ENCODE measurements at regions not wholly inside any gene's neighbourhood (a gene's known extent, or its start where the extent isn't known, plus 50 kb on each side); places are given as distances from the start of the nearest gene placed in this dataset.
"Not testable (repeated sequence)": the region's sequence is repeated elsewhere in the genome, so short reads cannot be mapped to it uniquely, and the experiment has no call there.

- no peak for DNase-seq (ENCODE audit: low read depth in 2 of 2, low spot score in 1 of 2)
Observed at GRCh38 chr6:119676230-119676629, 326.7 kb upstream of the MAN1A1 start.

DNA sequence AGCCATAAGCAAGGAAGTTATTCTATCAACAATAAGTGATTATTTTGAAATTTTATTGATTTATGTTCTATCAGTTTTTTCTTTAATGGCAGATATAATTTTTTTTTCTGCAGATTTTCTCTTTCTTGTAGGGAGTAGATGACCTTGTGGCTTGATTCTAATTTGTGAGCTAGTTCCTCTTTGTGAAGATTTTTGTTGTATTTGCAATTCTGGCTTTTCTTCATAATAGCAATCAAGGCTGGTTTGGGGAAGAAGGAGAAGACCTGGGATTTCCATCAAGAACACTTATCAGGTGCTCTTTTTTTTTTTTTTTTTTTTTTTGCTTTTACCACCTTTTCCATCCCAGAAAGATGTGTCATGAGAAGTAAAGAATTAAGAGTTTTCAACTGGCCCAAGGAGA is 324.2 kb upstream of the MAN1A1 start:
- DNase-seq (ENCODE audit: low read depth in 2 of 2, low spot score in 1 of 2), result no peak

DNA sequence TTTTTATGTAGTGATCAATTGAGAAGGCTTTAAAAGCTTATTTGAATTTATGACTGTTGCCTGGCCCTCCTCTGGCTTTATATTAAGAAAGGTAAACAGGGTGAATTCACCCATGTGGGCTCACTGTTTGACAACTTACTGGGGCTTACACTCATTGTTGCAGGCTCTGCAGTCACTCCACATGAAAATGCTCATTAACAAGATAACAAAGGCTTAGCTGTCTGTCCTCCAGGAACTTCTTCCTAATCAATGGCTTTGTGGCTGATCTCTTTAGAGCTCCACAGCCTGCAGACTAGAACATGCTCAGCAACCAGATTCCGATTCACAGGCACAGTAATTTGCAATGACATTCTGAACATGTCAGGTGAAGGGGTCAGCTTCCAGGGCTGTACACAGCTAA is 323.2 kb upstream of the MAN1A1 start:
- DNase-seq (ENCODE audit: low read depth in 2 of 2, low spot score in 1 of 2), result no peak

- no peak for DNase-seq (ENCODE audit: low read depth in 2 of 2, low spot score in 1 of 2)
Observed at GRCh38 chr6:119671105-119671504, 321.5 kb upstream of the MAN1A1 start.

DNA sequence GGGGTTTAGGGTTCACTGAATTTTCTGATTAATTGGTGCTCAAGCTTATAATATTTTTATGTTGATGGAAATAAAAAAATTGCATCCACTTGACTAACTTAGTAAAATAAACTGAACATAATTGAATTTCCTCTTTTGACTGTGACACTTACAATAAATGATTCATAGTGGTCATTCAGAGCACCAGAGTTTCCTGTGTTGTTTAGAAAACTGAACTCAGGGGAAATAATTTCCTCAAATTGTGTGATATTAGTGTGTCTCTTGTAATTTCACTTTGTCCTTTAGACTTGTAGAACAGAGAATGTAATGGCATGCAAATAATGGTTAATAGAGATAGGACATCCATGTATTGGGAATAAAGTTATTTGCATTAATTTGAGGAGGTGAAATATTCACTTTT is 319.7 kb upstream of the MAN1A1 start:
- DNase-seq (ENCODE audit: low read depth in 2 of 2, low spot score in 1 of 2), result no peak

- DNase-seq (ENCODE audit: low read depth in 2 of 2, low spot score in 1 of 2), result not testable (repeated sequence)
Observed at GRCh38 chr6:119665432-119665831, 315.9 kb upstream of the MAN1A1 start.

DNA sequence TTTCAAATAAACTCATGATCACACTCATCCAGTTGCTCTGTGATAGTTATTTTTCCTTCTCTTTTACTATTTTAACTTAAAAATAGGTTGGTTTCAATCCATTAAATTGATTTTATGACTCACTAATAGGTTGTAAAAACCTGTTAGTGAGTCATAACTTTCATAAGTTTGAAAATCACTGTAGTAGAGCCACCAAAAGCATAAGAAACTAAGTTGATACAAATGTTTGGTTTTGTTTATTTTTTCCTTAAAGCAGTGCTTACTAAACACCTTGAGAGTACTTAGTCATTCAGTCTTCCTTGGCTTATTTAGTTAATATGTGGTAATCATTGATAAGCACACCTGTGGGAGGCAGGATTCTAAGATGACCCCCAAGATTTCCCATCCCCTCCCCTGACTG is 312.1 kb upstream of the MAN1A1 start:
- DNase-seq (ENCODE audit: low read depth in 2 of 2, low spot score in 1 of 2), result no peak

GRCh38 chr6:119661078-119661477 is 311.5 kb upstream of the MAN1A1 start:
- DNase-seq (ENCODE audit: low read depth in 2 of 2, low spot score in 1 of 2), result no peak

GRCh38 chr6:119658917-119659316 is 309.4 kb upstream of the MAN1A1 start:
- DNase-seq (ENCODE audit: low read depth in 2 of 2, low spot score in 1 of 2), result no peak

DNA sequence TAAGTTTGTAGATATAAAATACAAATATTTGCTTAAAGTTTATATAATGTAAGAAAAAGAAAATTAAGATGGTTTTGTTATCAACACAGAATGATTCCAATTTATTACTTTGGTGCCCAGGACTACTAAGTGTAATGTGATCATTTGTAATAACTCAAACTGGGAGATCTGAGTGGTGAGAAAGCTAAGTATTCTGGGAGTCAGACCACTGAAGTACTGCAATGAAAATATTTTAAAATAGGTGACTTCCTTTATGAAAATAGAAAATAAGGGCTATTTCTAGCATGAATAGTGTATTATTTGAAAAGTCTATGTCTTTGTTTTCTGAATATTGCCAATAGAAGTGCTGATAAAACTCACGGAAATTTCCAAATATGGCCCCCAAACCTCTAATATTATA is 305.6 kb upstream of the MAN1A1 start:
- no peak for DNase-seq (ENCODE audit: low read depth in 2 of 2, low spot score in 1 of 2)

- DNase-seq (ENCODE audit: low read depth in 2 of 2, low spot score in 1 of 2), result no peak
Observed at GRCh38 chr6:119653329-119653728, 303.8 kb upstream of the MAN1A1 start.

- DNase-seq (ENCODE audit: low read depth in 2 of 2, low spot score in 1 of 2), result no peak
Observed at GRCh38 chr6:119649531-119649930, 300.0 kb upstream of the MAN1A1 start.

GRCh38 chr6:119647309-119647708 is 297.7 kb upstream of the MAN1A1 start:
- DNase-seq (ENCODE audit: low read depth in 2 of 2, low spot score in 1 of 2), result no peak

GRCh38 chr6:119643876-119644275 is 294.3 kb upstream of the MAN1A1 start:
- DNase-seq (ENCODE audit: low read depth in 2 of 2, low spot score in 1 of 2), result no peak

- DNase-seq (ENCODE audit: low read depth in 2 of 2, low spot score in 1 of 2), result no peak
Observed at GRCh38 chr6:119637768-119638167, 288.2 kb upstream of the MAN1A1 start.

DNA sequence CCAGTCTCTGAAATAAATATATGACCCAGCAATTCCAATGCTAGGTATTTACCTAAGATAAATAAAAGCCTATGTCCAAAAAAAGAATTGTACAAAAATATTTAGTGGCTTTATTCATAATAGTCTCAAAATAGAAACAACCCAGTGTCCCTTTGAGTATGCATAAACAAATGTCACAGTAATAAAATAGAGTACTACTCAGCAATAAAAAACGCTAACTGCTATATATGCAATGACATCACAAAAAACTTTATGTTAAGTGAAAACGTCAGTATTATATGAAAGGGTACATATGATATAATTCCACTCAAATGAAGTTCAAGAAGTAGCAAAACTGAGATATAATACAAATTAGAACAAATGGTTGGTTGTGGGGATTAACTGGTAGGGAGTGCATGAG is 286.5 kb upstream of the MAN1A1 start:
- DNase-seq (ENCODE audit: low read depth in 2 of 2, low spot score in 1 of 2), result no peak

GRCh38 chr6:119633461-119633860 is 283.9 kb upstream of the MAN1A1 start:
- DNase-seq (ENCODE audit: low read depth in 2 of 2, low spot score in 1 of 2), result no peak

- DNase-seq (ENCODE audit: low read depth in 2 of 2, low spot score in 1 of 2), result no peak
Observed at GRCh38 chr6:119630561-119631192, 281.1 kb upstream of the MAN1A1 start.

GRCh38 chr6:119628691-119629594 is 279.4 kb upstream of the MAN1A1 start:
- no peak for DNase-seq (ENCODE audit: low read depth in 2 of 2, low spot score in 1 of 2)

DNA sequence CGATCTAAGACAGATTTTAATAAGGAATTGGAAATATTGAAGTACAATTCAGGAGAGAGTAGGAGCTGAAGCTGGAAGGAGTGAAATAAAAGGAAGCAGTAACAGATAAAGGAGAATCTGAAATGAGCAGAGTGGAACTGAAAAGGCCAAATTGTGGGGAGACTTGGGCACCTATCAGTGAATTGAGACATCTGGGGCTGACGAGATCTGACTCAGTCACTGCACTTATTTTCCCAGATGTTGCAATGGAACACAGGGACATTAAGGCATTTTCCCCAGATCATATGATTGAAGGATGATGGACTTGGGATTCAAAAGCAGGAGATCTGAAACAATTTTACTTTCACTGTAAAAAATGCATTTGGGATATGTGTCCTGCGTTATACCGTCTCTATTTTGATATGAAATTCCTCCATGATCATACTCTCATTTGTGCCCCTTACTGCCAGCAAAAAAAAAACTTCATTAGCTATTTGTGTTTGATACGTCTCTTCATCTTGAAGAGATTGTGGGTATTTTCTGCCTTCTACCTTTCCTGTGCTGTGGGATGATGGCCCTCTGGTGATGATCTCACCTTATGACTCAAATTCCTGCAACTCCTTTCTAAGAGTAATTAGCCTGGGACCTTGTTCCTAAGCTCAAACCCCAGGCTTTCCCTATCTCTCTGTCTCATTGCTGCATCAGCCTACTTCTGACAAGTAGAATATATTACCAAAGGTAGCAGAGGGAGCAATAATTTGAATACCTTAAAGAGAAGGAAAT is 278.5 kb upstream of the MAN1A1 start:
- DNase-seq (ENCODE audit: low read depth in 2 of 2, low spot score in 1 of 2), result no peak

- no peak for DNase-seq (ENCODE audit: low read depth in 2 of 2, low spot score in 1 of 2)
Observed at GRCh38 chr6:119626884-119627619, 277.5 kb upstream of the MAN1A1 start.
